ENCODE measurements at regions not wholly inside any gene's neighbourhood (a gene's known extent, or its start where the extent isn't known, plus 50 kb on each side); places are given as distances from the start of the nearest gene placed in this dataset.

- no peak overlapping the region for H3K4me3 ChIP-seq (ENCODE audit: insufficient read depth, low read depth, low read length)
- no peaks in the 10 kb centered on the region for H3K27me3 ChIP-seq (ENCODE audit: insufficient read depth, low read length)
- H3K4me1 Mint-ChIP-seq (ENCODE audit: low read depth, unreplicated experiment) = peaks cover 8% of the 10 kb centered on the region
- TF ChIP-seq EZH2 (IDR thresholded peaks at IDR 0.05; ENCODE audit: insufficient read depth, low read length) = no peak
- TF ChIP-seq CTCF (IDR thresholded peaks at IDR 0.05; ENCODE audit: insufficient read depth, low read depth, low read length) = no peak
- H3K9me3 ChIP-seq (ENCODE audit: insufficient read depth, low read depth, low read length) = no peaks in the 10 kb centered on the region
- peaks cover 1% of the 10 kb centered on the region for H3K9me3 Mint-ChIP-seq (ENCODE audit: unreplicated experiment)
- H3K36me3 Mint-ChIP-seq (ENCODE audit: low read depth, unreplicated experiment) = peaks cover 3% of the 10 kb centered on the region
- no peak overlapping the region for H3K4me3 Mint-ChIP-seq (ENCODE audit: unreplicated experiment)
- FAIRE-seq (no peak), DNase-seq (ENCODE audit: low read depth) (no peak)
- H2AFZ ChIP-seq (ENCODE audit: low read depth, low read length) = no peak overlapping the region
- H3K9ac ChIP-seq (ENCODE audit: low read length) = no peak overlapping the region
- H4K20me1 ChIP-seq (ENCODE audit: insufficient read depth, low read length) = no peaks in the 10 kb centered on the region
- no peaks in the 10 kb centered on the region for H3K36me3 ChIP-seq (ENCODE audit: insufficient read depth, low read length)
- H3K4me2 ChIP-seq (ENCODE audit: low read length) = no peak overlapping the region
- H3K4me1 ChIP-seq (ENCODE audit: insufficient read depth, low read length) = no peaks in the 10 kb centered on the region
- H3K27me3 Mint-ChIP-seq (ENCODE audit: low read depth, unreplicated experiment) = no peaks in the 10 kb centered on the region
- no peak overlapping the region for H3K27ac ChIP-seq (ENCODE audit: low read depth, low read length)
- H3K27ac Mint-ChIP-seq (ENCODE audit: unreplicated experiment) = no peak overlapping the region
- H3K79me2 ChIP-seq (ENCODE audit: insufficient read depth, low read length) = no peaks in the 10 kb centered on the region
Observed at GRCh38 chr11:29026286-29026685, 918.1 kb downstream of the METTL15 start.

DNA sequence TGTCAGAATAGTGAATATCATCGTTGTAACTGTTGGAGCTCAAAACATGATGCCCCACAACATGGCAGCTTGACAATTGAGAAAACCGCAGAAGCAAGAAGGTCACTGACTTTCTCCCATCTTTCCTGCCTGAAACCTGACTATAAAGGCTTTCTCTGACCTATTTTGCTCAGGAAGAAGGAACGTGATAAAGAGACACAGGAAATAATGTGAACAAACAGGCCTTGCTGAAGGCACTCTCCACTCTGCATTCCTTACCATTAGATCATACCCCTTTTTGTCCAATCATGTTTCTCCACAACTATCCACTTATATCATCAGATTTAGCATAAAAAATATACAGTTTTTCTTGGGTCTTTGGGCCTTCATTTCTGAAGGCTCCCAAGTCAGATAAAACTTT is 916.8 kb downstream of the METTL15 start:
- Histone ChIP-seq H3K4me2 (ENCODE audit: low read length) (no peak overlapping the region), H3K9me3 (ENCODE audit: insufficient read depth, low read depth, low read length) (no peaks in the 10 kb centered on the region), H2AFZ (ENCODE audit: low read depth, low read length) (peak overlapping the region; percentile 6), H3K9ac (ENCODE audit: low read length) (no peak overlapping the region), H3K27ac (ENCODE audit: low read depth, low read length) (peak overlapping the region; percentile 16), H3K36me3 (ENCODE audit: insufficient read depth, low read length) (no peaks in the 10 kb centered on the region), H4K20me1 (ENCODE audit: insufficient read depth, low read length) (no peaks in the 10 kb centered on the region), H3K27me3 (ENCODE audit: insufficient read depth, low read length) (no peaks in the 10 kb centered on the region), H3K79me2 (ENCODE audit: insufficient read depth, low read length) (no peaks in the 10 kb centered on the region), H3K4me3 (ENCODE audit: insufficient read depth, low read depth, low read length) (no peak overlapping the region), H3K4me1 (ENCODE audit: insufficient read depth, low read length) (no peaks in the 10 kb centered on the region)
- H3K27me3 Mint-ChIP-seq (ENCODE audit: low read depth, unreplicated experiment) = no peaks in the 10 kb centered on the region
- H3K9me3 Mint-ChIP-seq (ENCODE audit: unreplicated experiment) = peaks cover 1% of the 10 kb centered on the region
- H3K4me1 Mint-ChIP-seq (ENCODE audit: low read depth, unreplicated experiment) = peaks cover 12% of the 10 kb centered on the region
- TF ChIP-seq CTCF (IDR thresholded peaks at IDR 0.05; ENCODE audit: insufficient read depth, low read depth, low read length) = no peak
- TF ChIP-seq EZH2 (IDR thresholded peaks at IDR 0.05; ENCODE audit: insufficient read depth, low read length) = no peak
- H3K27ac Mint-ChIP-seq (ENCODE audit: unreplicated experiment) = no peak overlapping the region
- no peak overlapping the region for H3K4me3 Mint-ChIP-seq (ENCODE audit: unreplicated experiment)
- H3K36me3 Mint-ChIP-seq (ENCODE audit: low read depth, unreplicated experiment) = peaks cover 3% of the 10 kb centered on the region
- no peak for FAIRE-seq
- peak; percentile 20 for DNase-seq (ENCODE audit: low read depth)

DNA sequence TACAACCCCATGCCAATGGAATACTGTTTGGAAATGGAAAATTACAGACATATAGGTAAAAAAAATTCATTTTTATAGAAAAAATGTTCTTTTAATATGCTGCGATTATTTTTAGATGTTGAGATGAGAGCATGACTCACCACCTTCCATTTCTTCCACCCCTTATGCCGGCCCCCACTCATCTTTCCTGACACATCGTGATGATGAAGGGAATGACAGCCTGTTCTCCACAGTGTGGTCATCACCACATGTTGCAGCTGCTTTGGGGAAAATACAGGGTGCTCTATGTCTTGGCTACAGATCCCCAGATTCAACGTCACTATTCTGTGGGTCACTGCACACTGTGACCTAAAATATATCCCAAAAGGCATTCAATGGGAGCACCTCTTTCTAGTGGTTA is 916.2 kb downstream of the METTL15 start:
- H3K9ac ChIP-seq (ENCODE audit: low read length) = no peak overlapping the region
- no peak overlapping the region for H3K27ac ChIP-seq (ENCODE audit: low read depth, low read length)
- DNase-seq (ENCODE audit: low read depth) = peak; percentile 46
- no peaks in the 10 kb centered on the region for H3K27me3 Mint-ChIP-seq (ENCODE audit: low read depth, unreplicated experiment)
- peaks cover 1% of the 10 kb centered on the region for H3K9me3 Mint-ChIP-seq (ENCODE audit: unreplicated experiment)
- no peak overlapping the region for H3K4me3 ChIP-seq (ENCODE audit: insufficient read depth, low read depth, low read length)
- H3K79me2 ChIP-seq (ENCODE audit: insufficient read depth, low read length) = no peaks in the 10 kb centered on the region
- peaks cover 3% of the 10 kb centered on the region for H3K4me1 ChIP-seq (ENCODE audit: insufficient read depth, low read length)
- H3K36me3 ChIP-seq (ENCODE audit: insufficient read depth, low read length) = no peaks in the 10 kb centered on the region
- peaks cover 17% of the 10 kb centered on the region for H3K4me1 Mint-ChIP-seq (ENCODE audit: low read depth, unreplicated experiment)
- H4K20me1 ChIP-seq (ENCODE audit: insufficient read depth, low read length) = no peaks in the 10 kb centered on the region
- H3K4me3 Mint-ChIP-seq (ENCODE audit: unreplicated experiment) = no peak overlapping the region
- H2AFZ ChIP-seq (ENCODE audit: low read depth, low read length) = no peak overlapping the region
- H3K27me3 ChIP-seq (ENCODE audit: insufficient read depth, low read length) = no peaks in the 10 kb centered on the region
- TF ChIP-seq CTCF (IDR thresholded peaks at IDR 0.05; ENCODE audit: insufficient read depth, low read depth, low read length) (no peak), EZH2 (IDR thresholded peaks at IDR 0.05; ENCODE audit: insufficient read depth, low read length) (no peak)
- no peak overlapping the region for H3K4me2 ChIP-seq (ENCODE audit: low read length)
- H3K27ac Mint-ChIP-seq (ENCODE audit: unreplicated experiment) = peak overlapping the region; percentile 75
- no peaks in the 10 kb centered on the region for H3K9me3 ChIP-seq (ENCODE audit: insufficient read depth, low read depth, low read length)
- H3K36me3 Mint-ChIP-seq (ENCODE audit: low read depth, unreplicated experiment) = peaks cover 3% of the 10 kb centered on the region
- FAIRE-seq = no peak
